HEK293 (cell line): ENCODE measurements at regions not wholly inside any gene's neighbourhood (a gene's known extent, or its start where the extent isn't known, plus 50 kb on each side); places are given as distances from the start of the nearest gene placed in this dataset.

Experiments used
- CTCF ChIA-PET: fragments of 350-600 bp; formaldehyde crosslinking; extraction: SDS; loops from one replicate; lab custom pipeline; 2021; ENCODE audit warnings: antibody characterized with exemption; lab: Yijun Ruan, JAX
- POLR2A ChIA-PET: fragments of 300-600 bp; formaldehyde crosslinking; extraction: SDS; loops from one replicate; lab custom pipeline; 2020; ENCODE audit warnings: antibody characterized with exemption, inconsistent platforms; lab: Yijun Ruan, JAX
- H3K27ac ChIP-seq: fragments of 200-500 bp; sonication (Bioruptor generic); 2 replicates; pipeline ENCODE4 v1.5.1; 2014; ENCODE audit warnings: low read depth, low read length, control low read depth, inconsistent platforms; ENCODE audit errors: extremely low read depth
- H3K36me3 ChIP-seq, 2 experiments: fragments of 200-500 bp in 1 of 2; sonication (Bioruptor generic) in 1 of 2; 1 replicate in 1 of 2; 2 replicates in 1 of 2; pipeline ENCODE4 v1.5.1; 2014 to 2017; ENCODE audit warnings: inconsistent platforms in 2 of 2, low read length in 2 of 2; ENCODE audit not compliant: control insufficient read depth in 2 of 2, insufficient read depth in 1 of 2
- H3K4me1 ChIP-seq: fragments of 200-500 bp; sonication (Bioruptor generic); 2 replicates; pipeline ENCODE4 v1.5.1; 2014; ENCODE audit warnings: mild to moderate bottlenecking, low read length, inconsistent platforms; ENCODE audit not compliant: control insufficient read depth, insufficient read depth
- H3K4me3 ChIP-seq: 2 replicates; pipeline ENCODE4 v1.5.1; 2011; ENCODE audit warnings: low read depth, mild to moderate bottlenecking, control low read depth, low read length, moderate library complexity
- H3K9me3 ChIP-seq: fragments of 200-500 bp; sonication (Bioruptor generic); 2 replicates; pipeline ENCODE4 v1.5.1; 2014; ENCODE audit warnings: low read depth, low read length, inconsistent platforms; ENCODE audit not compliant: control insufficient read depth, insufficient read depth
- GLI4 ChIP-seq: fragments of 450-650 bp; formaldehyde crosslinking; IDR thresholded peaks from 2 replicates; pipeline ENCODE4 v1.5.1; 2016; ENCODE audit warnings: missing biosample characterization, missing genetic modification characterization
- HOXA7 ChIP-seq: sonication (generic); formaldehyde crosslinking; IDR thresholded peaks from 2 replicates; pipeline ENCODE4 v1.8.1; 2022; ENCODE audit warnings: missing genetic modification reagents, borderline replicate concordance
- KLF1 ChIP-seq: fragments of 450-650 bp; formaldehyde crosslinking; IDR thresholded peaks from 2 replicates; pipeline ENCODE4 v1.5.1; 2016; ENCODE audit warnings: missing biosample characterization, missing genetic modification characterization
- PRDM4 ChIP-seq: fragments of 450-650 bp; formaldehyde crosslinking; IDR thresholded peaks from 2 replicates; pipeline ENCODE4 v1.5.1; 2017; ENCODE audit warnings: missing biosample characterization, missing genetic modification characterization
- ZNF114 ChIP-seq: fragments of 450-650 bp; formaldehyde crosslinking; IDR thresholded peaks from 2 replicates; pipeline ENCODE4 v1.5.0; 2017; ENCODE audit warnings: missing biosample characterization, missing genetic modification characterization
- ZNF138 ChIP-seq: fragments of 450-650 bp; formaldehyde crosslinking; IDR thresholded peaks from 2 replicates; pipeline ENCODE4 v1.5.1; 2016; ENCODE audit warnings: missing biosample characterization, missing genetic modification characterization, borderline replicate concordance
- ZNF214 ChIP-seq: fragments of 450-650 bp; formaldehyde crosslinking; IDR thresholded peaks from 2 replicates; pipeline ENCODE4 v1.5.1; 2017; ENCODE audit warnings: missing biosample characterization, mild to moderate bottlenecking, missing genetic modification characterization, borderline replicate concordance
- ZNF350 ChIP-seq: fragments of 450-650 bp; formaldehyde crosslinking; IDR thresholded peaks from 2 replicates; pipeline ENCODE4 v1.5.0; 2017; ENCODE audit warnings: missing biosample characterization, mild to moderate bottlenecking, missing genetic modification characterization
- ZNF354C ChIP-seq: fragments of 450-650 bp; formaldehyde crosslinking; IDR thresholded peaks from 2 replicates; pipeline ENCODE4 v1.5.1; 2016; ENCODE audit warnings: missing biosample characterization, missing genetic modification characterization, low read depth, borderline replicate concordance
- ZNF37A ChIP-seq: fragments of 450-650 bp; IDR thresholded peaks from 2 replicates; pipeline ENCODE4 v1.5.1; 2018; ENCODE audit warnings: missing biosample characterization, missing genetic modification characterization
- ZNF416 ChIP-seq: fragments of 450-650 bp; formaldehyde crosslinking; IDR thresholded peaks from 2 replicates; pipeline ENCODE4 v1.5.1; 2016; ENCODE audit warnings: missing biosample characterization, missing genetic modification characterization
- ZNF514 ChIP-seq: fragments of 450-650 bp; formaldehyde crosslinking; IDR thresholded peaks from 2 replicates; pipeline ENCODE4 v1.5.1; 2016; ENCODE audit warnings: missing biosample characterization, missing genetic modification characterization
- ZNF571 ChIP-seq: fragments of 450-650 bp; formaldehyde crosslinking; IDR thresholded peaks from 2 replicates; pipeline ENCODE4 v1.5.0; 2017; ENCODE audit warnings: missing biosample characterization, missing genetic modification characterization
- ZNF639 ChIP-seq: fragments of 450-650 bp; formaldehyde crosslinking; IDR thresholded peaks from 2 replicates; pipeline ENCODE4 v1.5.1; 2016; ENCODE audit warnings: missing biosample characterization, missing genetic modification characterization
- ZNF747 ChIP-seq: fragments of 450-650 bp; formaldehyde crosslinking; IDR thresholded peaks from 2 replicates; pipeline ENCODE4 v1.5.1; 2016; ENCODE audit warnings: missing biosample characterization, missing genetic modification characterization
- ZNF768 ChIP-seq: fragments of 450-650 bp; formaldehyde crosslinking; IDR thresholded peaks from 2 replicates; pipeline ENCODE4 v1.5.1; 2018; ENCODE audit warnings: missing biosample characterization, mild to moderate bottlenecking, missing genetic modification characterization
- ZNF843 ChIP-seq: fragments of 450-650 bp; formaldehyde crosslinking; IDR thresholded peaks from 2 replicates; pipeline ENCODE4 v1.5.1; 2016; ENCODE audit warnings: missing biosample characterization, missing genetic modification characterization
- TF ChIP-seq, protein P1 (sequence below): fragments of 450-650 bp; formaldehyde crosslinking; IDR thresholded peaks from 2 replicates; pipeline ENCODE4 v1.5.1; 2016; ENCODE audit warnings: missing biosample characterization, missing genetic modification characterization, borderline replicate concordance
- TF ChIP-seq, protein P2 (sequence below): fragments of 450-650 bp; formaldehyde crosslinking; optimal IDR thresholded peaks from 2 replicates; pipeline ENCODE3; 2016; ENCODE audit warnings: missing biosample characterization, mild to moderate bottlenecking, missing genetic modification characterization
- TF ChIP-seq, protein P3 (sequence below): fragments of 450-650 bp; formaldehyde crosslinking; IDR thresholded peaks from 2 replicates; pipeline ENCODE4 v1.5.1; 2016; ENCODE audit warnings: missing biosample characterization, missing genetic modification characterization, borderline replicate concordance
- TF ChIP-seq, protein P4 (sequence below): fragments of 450-650 bp; formaldehyde crosslinking; IDR thresholded peaks from 2 replicates; pipeline ENCODE4 v1.5.1; 2017; ENCODE audit warnings: missing biosample characterization, missing genetic modification characterization
- TF ChIP-seq, protein P5 (sequence below): fragments of 450-650 bp; IDR thresholded peaks from 2 replicates; pipeline ENCODE4 v1.5.1; 2018; ENCODE audit warnings: missing biosample characterization, mild to moderate bottlenecking, missing genetic modification characterization

GRCh38 chr11:79953629-79954028, 512.8 kb upstream of the TENM4 start:
- TF ChIP-seq, protein P1, sequence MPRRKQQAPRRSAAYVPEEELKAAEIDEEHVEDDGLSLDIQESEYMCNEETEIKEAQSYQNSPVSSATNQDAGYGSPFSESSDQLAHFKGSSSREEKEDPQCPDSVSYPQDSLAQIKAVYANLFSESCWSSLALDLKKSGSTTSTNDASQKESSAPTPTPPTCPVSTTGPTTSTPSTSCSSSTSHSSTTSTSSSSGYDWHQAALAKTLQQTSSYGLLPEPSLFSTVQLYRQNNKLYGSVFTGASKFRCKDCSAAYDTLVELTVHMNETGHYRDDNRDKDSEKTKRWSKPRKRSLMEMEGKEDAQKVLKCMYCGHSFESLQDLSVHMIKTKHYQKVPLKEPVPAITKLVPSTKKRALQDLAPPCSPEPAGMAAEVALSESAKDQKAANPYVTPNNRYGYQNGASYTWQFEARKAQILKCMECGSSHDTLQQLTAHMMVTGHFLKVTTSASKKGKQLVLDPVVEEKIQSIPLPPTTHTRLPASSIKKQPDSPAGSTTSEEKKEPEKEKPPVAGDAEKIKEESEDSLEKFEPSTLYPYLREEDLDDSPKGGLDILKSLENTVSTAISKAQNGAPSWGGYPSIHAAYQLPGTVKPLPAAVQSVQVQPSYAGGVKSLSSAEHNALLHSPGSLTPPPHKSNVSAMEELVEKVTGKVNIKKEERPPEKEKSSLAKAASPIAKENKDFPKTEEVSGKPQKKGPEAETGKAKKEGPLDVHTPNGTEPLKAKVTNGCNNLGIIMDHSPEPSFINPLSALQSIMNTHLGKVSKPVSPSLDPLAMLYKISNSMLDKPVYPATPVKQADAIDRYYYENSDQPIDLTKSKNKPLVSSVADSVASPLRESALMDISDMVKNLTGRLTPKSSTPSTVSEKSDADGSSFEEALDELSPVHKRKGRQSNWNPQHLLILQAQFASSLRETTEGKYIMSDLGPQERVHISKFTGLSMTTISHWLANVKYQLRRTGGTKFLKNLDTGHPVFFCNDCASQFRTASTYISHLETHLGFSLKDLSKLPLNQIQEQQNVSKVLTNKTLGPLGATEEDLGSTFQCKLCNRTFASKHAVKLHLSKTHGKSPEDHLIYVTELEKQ (tag by site-specific recombination): no peak
- TF ChIP-seq ZNF768 (tag by site-specific recombination) (no peak), ZNF416 (tag by site-specific recombination) (no peak), PRDM4 (tag by site-specific recombination) (no peak), ZNF747 (tag by site-specific recombination) (no peak), ZNF37A (tag by site-specific recombination) (no peak)
- H3K27ac ChIP-seq: no peak overlapping the region
- POLR2A ChIA-PET: no interaction called here
- H3K4me3 ChIP-seq: no peak overlapping the region
- CTCF ChIA-PET: no interaction called here
- H3K9me3 ChIP-seq: no peaks in the 10 kb centered on the region
- no peaks in the 10 kb centered on the region for H3K4me1 ChIP-seq
- no peaks in the 10 kb centered on the region for H3K36me3 ChIP-seq

DNA sequence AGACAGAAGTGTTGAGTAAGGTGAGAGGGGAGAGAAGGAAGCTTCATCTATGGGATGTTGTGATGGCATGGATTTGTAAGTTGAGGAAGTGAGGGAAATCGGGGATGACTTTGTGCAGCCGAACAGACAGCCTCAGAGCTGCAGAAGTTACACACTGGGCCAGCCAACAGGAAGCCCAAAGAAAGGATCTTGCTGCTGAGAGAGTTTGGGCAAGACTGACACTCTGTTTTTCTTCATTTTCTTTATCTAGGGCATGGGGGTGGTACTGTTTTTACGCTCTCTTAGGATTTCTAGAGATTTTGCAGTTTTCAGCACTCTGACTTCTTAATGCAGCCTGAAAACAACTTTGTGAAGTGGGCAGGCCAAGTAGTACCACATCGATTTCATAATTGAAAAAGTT, 509.9 kb upstream of the TENM4 start:
- ChIA-PET POLR2A (no interaction called here), CTCF (no interaction called here)
- Histone ChIP-seq H3K36me3 (no peaks in the 10 kb centered on the region), H3K4me1 (no peaks in the 10 kb centered on the region), H3K9me3 (no peaks in the 10 kb centered on the region), H3K4me3 (no peak overlapping the region), H3K27ac (no peak overlapping the region)
- TF ChIP-seq, protein P2, sequence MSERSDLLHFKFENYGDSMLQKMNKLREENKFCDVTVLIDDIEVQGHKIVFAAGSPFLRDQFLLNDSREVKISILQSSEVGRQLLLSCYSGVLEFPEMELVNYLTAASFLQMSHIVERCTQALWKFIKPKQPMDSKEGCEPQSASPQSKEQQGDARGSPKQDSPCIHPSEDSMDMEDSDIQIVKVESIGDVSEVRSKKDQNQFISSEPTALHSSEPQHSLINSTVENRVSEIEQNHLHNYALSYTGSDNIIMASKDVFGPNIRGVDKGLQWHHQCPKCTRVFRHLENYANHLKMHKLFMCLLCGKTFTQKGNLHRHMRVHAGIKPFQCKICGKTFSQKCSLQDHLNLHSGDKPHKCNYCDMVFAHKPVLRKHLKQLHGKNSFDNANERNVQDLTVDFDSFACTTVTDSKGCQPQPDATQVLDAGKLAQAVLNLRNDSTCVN (tag by site-specific recombination): no peak
- TF ChIP-seq, protein P3, sequence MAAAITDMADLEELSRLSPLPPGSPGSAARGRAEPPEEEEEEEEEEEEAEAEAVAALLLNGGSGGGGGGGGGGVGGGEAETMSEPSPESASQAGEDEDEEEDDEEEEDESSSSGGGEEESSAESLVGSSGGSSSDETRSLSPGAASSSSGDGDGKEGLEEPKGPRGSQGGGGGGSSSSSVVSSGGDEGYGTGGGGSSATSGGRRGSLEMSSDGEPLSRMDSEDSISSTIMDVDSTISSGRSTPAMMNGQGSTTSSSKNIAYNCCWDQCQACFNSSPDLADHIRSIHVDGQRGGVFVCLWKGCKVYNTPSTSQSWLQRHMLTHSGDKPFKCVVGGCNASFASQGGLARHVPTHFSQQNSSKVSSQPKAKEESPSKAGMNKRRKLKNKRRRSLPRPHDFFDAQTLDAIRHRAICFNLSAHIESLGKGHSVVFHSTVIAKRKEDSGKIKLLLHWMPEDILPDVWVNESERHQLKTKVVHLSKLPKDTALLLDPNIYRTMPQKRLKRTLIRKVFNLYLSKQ (tag by site-specific recombination): no peak
- TF ChIP-seq GLI4 (tag by site-specific recombination) (no peak), ZNF514 (tag by site-specific recombination) (no peak), KLF1 (no peak), ZNF350 (tag by site-specific recombination) (no peak), ZNF114 (no peak), ZNF639 (tag by site-specific recombination) (no peak), ZNF571 (no peak), ZNF354C (tag by site-specific recombination) (no peak), HOXA7 (CRISPR knock-in tag) (no peak), ZNF843 (tag by site-specific recombination) (no peak), ZNF214 (tag by site-specific recombination) (no peak), ZNF138 (tag by site-specific recombination) (no peak)
- TF ChIP-seq, protein P4, sequence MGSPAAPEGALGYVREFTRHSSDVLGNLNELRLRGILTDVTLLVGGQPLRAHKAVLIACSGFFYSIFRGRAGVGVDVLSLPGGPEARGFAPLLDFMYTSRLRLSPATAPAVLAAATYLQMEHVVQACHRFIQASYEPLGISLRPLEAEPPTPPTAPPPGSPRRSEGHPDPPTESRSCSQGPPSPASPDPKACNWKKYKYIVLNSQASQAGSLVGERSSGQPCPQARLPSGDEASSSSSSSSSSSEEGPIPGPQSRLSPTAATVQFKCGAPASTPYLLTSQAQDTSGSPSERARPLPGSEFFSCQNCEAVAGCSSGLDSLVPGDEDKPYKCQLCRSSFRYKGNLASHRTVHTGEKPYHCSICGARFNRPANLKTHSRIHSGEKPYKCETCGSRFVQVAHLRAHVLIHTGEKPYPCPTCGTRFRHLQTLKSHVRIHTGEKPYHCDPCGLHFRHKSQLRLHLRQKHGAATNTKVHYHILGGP: no peak
- TF ChIP-seq, protein P5, sequence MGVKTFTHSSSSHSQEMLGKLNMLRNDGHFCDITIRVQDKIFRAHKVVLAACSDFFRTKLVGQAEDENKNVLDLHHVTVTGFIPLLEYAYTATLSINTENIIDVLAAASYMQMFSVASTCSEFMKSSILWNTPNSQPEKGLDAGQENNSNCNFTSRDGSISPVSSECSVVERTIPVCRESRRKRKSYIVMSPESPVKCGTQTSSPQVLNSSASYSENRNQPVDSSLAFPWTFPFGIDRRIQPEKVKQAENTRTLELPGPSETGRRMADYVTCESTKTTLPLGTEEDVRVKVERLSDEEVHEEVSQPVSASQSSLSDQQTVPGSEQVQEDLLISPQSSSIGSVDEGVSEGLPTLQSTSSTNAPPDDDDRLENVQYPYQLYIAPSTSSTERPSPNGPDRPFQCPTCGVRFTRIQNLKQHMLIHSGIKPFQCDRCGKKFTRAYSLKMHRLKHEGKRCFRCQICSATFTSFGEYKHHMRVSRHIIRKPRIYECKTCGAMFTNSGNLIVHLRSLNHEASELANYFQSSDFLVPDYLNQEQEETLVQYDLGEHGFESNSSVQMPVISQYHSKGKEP (tag by site-specific recombination): no peak
